Activated T-cell treated with anti-CD3 and anti-CD28 coated beads, Interleukin-2, amount 50 U/mL, for 72 hours (primary cell): ENCODE measurements at regions not wholly inside any gene's neighbourhood (a gene's known extent, or its start where the extent isn't known, plus 50 kb on each side); places are given as distances from the start of the nearest gene placed in this dataset.

ENCODE experiments used
- ATAC-seq, 2 donors: fragments of 150-1000 bp; cut with Tn5 transposase; replicated peaks in 1 of 2; 2 replicates each; pipeline ENCODE4 v1.10.0; 2021; ENCODE audit warnings: moderate library complexity in 2 of 2, mild to moderate bottlenecking in 1 of 2
- DNase-seq, 2 donors: peaks; one replicate each; pipeline ENCODE4 v3.0.0; 2021 to 2022; ENCODE audit warnings: mixed read lengths in 1 of 2
- H3K27ac Mint-ChIP-seq: one replicate; pipeline ENCODE4 v1.8.0; 2022; ENCODE audit warnings: mild to moderate bottlenecking, moderate library complexity, mixed read lengths
- H3K27me3 Mint-ChIP-seq: one replicate; pipeline ENCODE4 v1.8.0; 2022; ENCODE audit warnings: low read depth, mixed read lengths
- H3K36me3 Mint-ChIP-seq, 2 donors: one replicate each; pipeline ENCODE4 v1.8.0; 2022; ENCODE audit warnings: mixed read lengths in 2 of 2, mild to moderate bottlenecking in 1 of 2; ENCODE audit not compliant: insufficient read depth in 2 of 2
- H3K4me1 Mint-ChIP-seq: one replicate; pipeline ENCODE4 v1.8.0; 2022; ENCODE audit warnings: low read depth, mixed read lengths
- H3K4me3 Mint-ChIP-seq, 2 donors: one replicate each; pipeline ENCODE4 v1.8.0; 2022; ENCODE audit warnings: mild to moderate bottlenecking in 2 of 2, mixed read lengths in 2 of 2, moderate library complexity in 2 of 2
- H3K9me3 Mint-ChIP-seq, 2 donors: one replicate each; pipeline ENCODE4 v1.8.0; 2022; ENCODE audit warnings: mixed read lengths in 2 of 2

- Mint-ChIP-seq H3K9me3 (peaks cover 5 to 21% of the 10 kb centered on the region in 2 donors), H3K27ac (no peak overlapping the region), H3K4me3 (no peak overlapping the region), H3K27me3 (no peaks in the 10 kb centered on the region), H3K36me3 (peaks cover 0 to 1% of the 10 kb centered on the region in 2 donors), H3K4me1 (no peaks in the 10 kb centered on the region)
- ATAC-seq (no peak), DNase-seq (no peak)
Measured at GRCh38 chr9:29939559-29939958, 2366.3 kb upstream of the C9orf72 start.

GRCh38 chr9:29945012-29945411 lies 2371.7 kb upstream of the C9orf72 start:
- DNase-seq (no peak), ATAC-seq (no peak)
- H3K27me3 Mint-ChIP-seq: no peaks in the 10 kb centered on the region
- peaks cover 1 to 4% of the 10 kb centered on the region in 2 donors for H3K9me3 Mint-ChIP-seq
- no peaks in the 10 kb centered on the region for H3K36me3 Mint-ChIP-seq
- H3K27ac Mint-ChIP-seq: no peak overlapping the region
- no peaks in the 10 kb centered on the region for H3K4me1 Mint-ChIP-seq
- H3K4me3 Mint-ChIP-seq: no peak overlapping the region

GRCh38 chr9:29958469-29958868 lies 2385.2 kb upstream of the C9orf72 start:
- H3K4me3 Mint-ChIP-seq: no peak overlapping the region
- H3K36me3 Mint-ChIP-seq: no peaks in the 10 kb centered on the region
- H3K9me3 Mint-ChIP-seq: no peaks in the 10 kb centered on the region
- H3K27ac Mint-ChIP-seq: no peak overlapping the region
- no peaks in the 10 kb centered on the region for H3K27me3 Mint-ChIP-seq
- DNase-seq (no peak), ATAC-seq (no peak)
- H3K4me1 Mint-ChIP-seq: no peaks in the 10 kb centered on the region

- no peak overlapping the region for H3K4me3 Mint-ChIP-seq
- no peak for DNase-seq
- H3K27me3 Mint-ChIP-seq: no peaks in the 10 kb centered on the region
- H3K36me3 Mint-ChIP-seq: no peaks in the 10 kb centered on the region
- no peak overlapping the region for H3K27ac Mint-ChIP-seq
- no peak for ATAC-seq
- peaks cover 2% of the 10 kb centered on the region in 2 donors for H3K9me3 Mint-ChIP-seq
- H3K4me1 Mint-ChIP-seq: no peaks in the 10 kb centered on the region
Measured at GRCh38 chr9:29965834-29966233, 2392.6 kb upstream of the C9orf72 start.

GRCh38 chr9:29966247-29966646 lies 2393.0 kb upstream of the C9orf72 start:
- ATAC-seq: no peak
- Mint-ChIP-seq H3K36me3 (no peaks in the 10 kb centered on the region), H3K4me3 (no peak overlapping the region)

GRCh38 chr9:29968831-29969230 lies 2395.6 kb upstream of the C9orf72 start:
- no peak for ATAC-seq
- Mint-ChIP-seq H3K4me3 (no peak overlapping the region), H3K27ac (no peak overlapping the region), H3K36me3 (no peaks in the 10 kb centered on the region), H3K4me1 (no peaks in the 10 kb centered on the region), H3K9me3 (peaks cover 2% of the 10 kb centered on the region in 2 donors), H3K27me3 (no peaks in the 10 kb centered on the region)
- no peak for DNase-seq

More at GRCh38 chr9:29966247-29966646, 2393.0 kb upstream of the C9orf72 start:
- no peaks in the 10 kb centered on the region for H3K27me3 Mint-ChIP-seq
- H3K9me3 Mint-ChIP-seq: peaks cover 2% of the 10 kb centered on the region in 2 donors
- no peak for DNase-seq
- H3K27ac Mint-ChIP-seq: no peak overlapping the region
- H3K4me1 Mint-ChIP-seq: no peaks in the 10 kb centered on the region

GRCh38 chr9:29969408-29969807 lies 2396.1 kb upstream of the C9orf72 start:
- Mint-ChIP-seq H3K4me1 (no peaks in the 10 kb centered on the region), H3K36me3 (no peaks in the 10 kb centered on the region), H3K27me3 (no peaks in the 10 kb centered on the region), H3K9me3 (peaks cover 2% of the 10 kb centered on the region in 2 donors), H3K4me3 (no peak overlapping the region), H3K27ac (no peak overlapping the region)
- ATAC-seq (no peak), DNase-seq (no peak)

- H3K4me1 Mint-ChIP-seq: no peaks in the 10 kb centered on the region
- peaks cover 2% of the 10 kb centered on the region in 2 donors for H3K9me3 Mint-ChIP-seq
- H3K4me3 Mint-ChIP-seq: no peak overlapping the region
- DNase-seq (no peak), ATAC-seq (no peak)
- H3K27ac Mint-ChIP-seq: no peak overlapping the region
- no peaks in the 10 kb centered on the region for H3K27me3 Mint-ChIP-seq
- no peaks in the 10 kb centered on the region for H3K36me3 Mint-ChIP-seq
Measured at GRCh38 chr9:29969856-29970647, 2396.8 kb upstream of the C9orf72 start.

GRCh38 chr9:29974197-29974596 lies 2400.9 kb upstream of the C9orf72 start:
- Mint-ChIP-seq H3K36me3 (no peaks in the 10 kb centered on the region), H3K4me1 (no peaks in the 10 kb centered on the region), H3K27me3 (no peaks in the 10 kb centered on the region), H3K4me3 (no peak overlapping the region), H3K27ac (no peak overlapping the region), H3K9me3 (no peaks in the 10 kb centered on the region)
- no peak for DNase-seq
- ATAC-seq: no peak

GRCh38 chr9:29976981-29977380 lies 2403.7 kb upstream of the C9orf72 start:
- H3K4me1 Mint-ChIP-seq: no peaks in the 10 kb centered on the region
- H3K9me3 Mint-ChIP-seq: no peaks in the 10 kb centered on the region
- ATAC-seq: no peak

GRCh38 chr9:29981013-29981412 lies 2403.4 kb upstream of the ACO1 start:
- Mint-ChIP-seq H3K4me1 (no peaks in the 10 kb centered on the region), H3K4me3 (no peak overlapping the region), H3K36me3 (peaks cover 0 to 3% of the 10 kb centered on the region in 2 donors), H3K27ac (no peak overlapping the region), H3K9me3 (no peaks in the 10 kb centered on the region), H3K27me3 (no peaks in the 10 kb centered on the region)
- no peak for ATAC-seq
- DNase-seq: no peak

More at GRCh38 chr9:29976981-29977380, 2403.7 kb upstream of the C9orf72 start:
- Mint-ChIP-seq H3K27me3 (no peaks in the 10 kb centered on the region), H3K27ac (no peak overlapping the region), H3K4me3 (no peak overlapping the region), H3K36me3 (peaks cover 0 to 2% of the 10 kb centered on the region in 2 donors)
- DNase-seq: no peak

- Mint-ChIP-seq H3K36me3 (peaks cover 0 to 2% of the 10 kb centered on the region in 2 donors), H3K4me3 (no peak overlapping the region), H3K4me1 (no peaks in the 10 kb centered on the region), H3K27me3 (no peaks in the 10 kb centered on the region), H3K9me3 (peaks cover 9 to 12% of the 10 kb centered on the region in 2 donors), H3K27ac (no peak overlapping the region)
- ATAC-seq: no peak
- no peak for DNase-seq
Measured at GRCh38 chr9:29999645-30000044, 2384.8 kb upstream of the ACO1 start.

- DNase-seq: no peak
- no peak for ATAC-seq
- no peaks in the 10 kb centered on the region for H3K27me3 Mint-ChIP-seq
- H3K4me3 Mint-ChIP-seq: no peak overlapping the region
- no peaks in the 10 kb centered on the region for H3K36me3 Mint-ChIP-seq
- H3K4me1 Mint-ChIP-seq: no peaks in the 10 kb centered on the region
- no peaks in the 10 kb centered on the region for H3K9me3 Mint-ChIP-seq
- no peak overlapping the region for H3K27ac Mint-ChIP-seq
Measured at GRCh38 chr9:30010691-30011090, 2373.8 kb upstream of the ACO1 start.

- H3K27ac Mint-ChIP-seq: no peak overlapping the region
- no peak overlapping the region for H3K4me3 Mint-ChIP-seq
- no peaks in the 10 kb centered on the region for H3K36me3 Mint-ChIP-seq
- no peaks in the 10 kb centered on the region for H3K4me1 Mint-ChIP-seq
- DNase-seq (no peak), ATAC-seq (no peak)
- no peaks in the 10 kb centered on the region for H3K27me3 Mint-ChIP-seq
- no peaks in the 10 kb centered on the region for H3K9me3 Mint-ChIP-seq
Measured at GRCh38 chr9:30012622-30013021, 2371.8 kb upstream of the ACO1 start.
